Stomach (tissue), 4 donors: ENCODE measurements at regions not wholly inside any gene's neighbourhood (a gene's known extent, or its start where the extent isn't known, plus 50 kb on each side); places are given as distances from the start of the nearest gene placed in this dataset.

Source experiments
- CTCF ChIP-seq, 7 experiments: fragments of 450-650 bp in 4 of 7; fragments of 200-600 bp in 3 of 7; sonication (generic) in 3 of 7; IDR thresholded peaks; one replicate each; pipeline ENCODE4 v1.5.1; 2016 to 2019; ENCODE audit warnings: antibody characterized with exemption in 7 of 7, control low read depth in 2 of 7, mild to moderate bottlenecking in 1 of 7
- POLR2A ChIP-seq, 4 donors: fragments of 450-650 bp; IDR thresholded peaks; one replicate each; pipeline ENCODE4 v1.6.1; 2016; ENCODE audit warnings: antibody characterized with exemption in 4 of 4, control low read depth in 2 of 4, mild to moderate bottlenecking in 1 of 4, moderate library complexity in 1 of 4
- POLR2AphosphoS5 ChIP-seq, 3 donors: sonication (generic); formaldehyde crosslinking; IDR thresholded peaks; one replicate each; pipeline ENCODE4 v1.6.1; 2016; ENCODE audit warnings: antibody characterized with exemption in 3 of 3

GRCh38 chr18:60809937-60810336 lies 437.4 kb upstream of the MC4R start:
- TF ChIP-seq POLR2A (IDR thresholded peaks at IDR 0.05) (no peak), CTCF (IDR thresholded peaks at IDR 0.05) (no peak), POLR2AphosphoS5 (IDR thresholded peaks at IDR 0.05) (no peak)
